SHP77 (cell line): ENCODE measurements at regions not wholly inside any gene's neighbourhood (a gene's known extent, or its start where the extent isn't known, plus 50 kb on each side); places are given as distances from the start of the nearest gene placed in this dataset.
A peak's percentile ranks its signal among the peaks of the same experiment; 100 is the strongest.

Experiments used
- DNase-seq, 2 experiments: peaks; one replicate each; lab custom pipeline; 2025; lab: John Stamatoyannopoulos, UW

DNA sequence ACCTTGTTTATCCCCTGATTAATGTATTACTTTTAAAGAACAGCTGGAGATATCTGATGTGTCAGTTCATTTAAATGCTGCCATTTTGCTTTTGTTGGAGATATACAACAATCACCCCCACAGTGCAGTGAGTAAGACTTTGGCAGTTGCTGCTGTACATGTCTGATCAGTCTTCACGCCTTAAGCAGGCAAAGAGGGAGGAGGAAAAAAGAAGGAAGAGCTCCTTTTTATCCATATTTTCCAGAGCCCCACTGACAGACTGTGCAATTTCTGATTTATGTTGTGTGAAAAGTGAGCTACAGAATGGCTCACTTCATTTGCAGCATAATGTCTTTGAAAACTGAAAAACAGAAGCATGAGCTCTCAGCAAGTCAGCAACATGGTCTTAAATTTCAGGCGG lies 319.7 kb upstream of the LRIG3 start:
- no peak for DNase-seq

DNA sequence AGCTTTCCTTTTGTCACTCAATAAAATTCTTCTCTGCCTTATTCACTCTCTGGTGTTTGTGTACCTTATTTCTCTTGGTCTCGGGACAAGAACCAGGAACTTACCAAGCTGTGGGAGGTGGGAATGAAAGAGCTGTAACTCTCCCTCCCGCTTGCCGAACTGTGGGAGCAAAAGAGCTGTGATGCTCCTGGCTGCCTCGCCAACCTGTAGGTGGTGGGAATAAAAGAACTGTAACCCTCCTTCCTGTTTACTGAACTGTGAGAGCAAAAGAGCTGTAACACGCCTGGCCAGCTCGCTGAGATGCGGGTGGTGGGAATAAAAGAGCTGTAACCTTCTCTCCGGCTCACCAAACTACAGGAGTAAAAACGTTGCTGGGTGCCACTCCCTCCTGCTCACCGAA lies 314.1 kb upstream of the LRIG3 start:
- peak in 1 of 2 experiments; percentile 4 for DNase-seq

DNA sequence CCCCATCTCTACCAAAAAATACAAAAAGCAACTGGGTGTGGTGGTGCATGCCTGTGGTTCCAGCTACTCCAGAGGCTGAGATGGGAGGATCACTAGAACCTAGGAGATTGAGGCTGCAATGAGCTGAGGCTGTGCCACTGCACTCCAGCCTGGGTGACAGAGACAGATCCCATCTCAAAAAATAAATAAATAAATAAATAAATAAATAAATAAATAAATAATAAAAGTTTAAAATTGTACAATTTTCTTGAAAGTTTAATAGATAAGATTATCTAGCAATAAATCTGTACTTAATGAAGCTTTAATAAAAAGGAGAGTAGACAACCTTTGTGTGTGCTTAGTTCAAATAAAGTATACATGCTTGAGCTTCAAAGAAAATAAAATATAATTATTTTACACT lies 310.0 kb upstream of the LRIG3 start:
- no peak for DNase-seq

DNA sequence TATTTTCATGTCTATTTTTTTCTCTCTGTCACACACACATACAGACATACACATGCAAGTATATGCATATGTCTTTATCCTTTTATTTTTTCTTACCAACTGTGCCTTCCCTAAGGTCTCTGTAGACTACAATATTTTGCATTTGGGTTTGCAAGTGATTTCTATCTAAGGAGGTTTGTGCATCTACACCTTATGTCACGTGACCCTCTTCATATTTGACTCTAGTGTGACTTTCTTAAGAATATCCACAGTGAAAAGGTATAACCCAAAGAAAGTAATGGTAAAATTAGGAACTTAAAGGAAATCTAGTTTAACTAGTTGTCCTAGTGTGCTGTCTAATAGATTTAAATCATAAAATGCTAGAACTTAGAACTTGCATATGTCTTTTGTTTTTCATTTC lies 298.8 kb upstream of the LRIG3 start:
- no peak for DNase-seq

DNA sequence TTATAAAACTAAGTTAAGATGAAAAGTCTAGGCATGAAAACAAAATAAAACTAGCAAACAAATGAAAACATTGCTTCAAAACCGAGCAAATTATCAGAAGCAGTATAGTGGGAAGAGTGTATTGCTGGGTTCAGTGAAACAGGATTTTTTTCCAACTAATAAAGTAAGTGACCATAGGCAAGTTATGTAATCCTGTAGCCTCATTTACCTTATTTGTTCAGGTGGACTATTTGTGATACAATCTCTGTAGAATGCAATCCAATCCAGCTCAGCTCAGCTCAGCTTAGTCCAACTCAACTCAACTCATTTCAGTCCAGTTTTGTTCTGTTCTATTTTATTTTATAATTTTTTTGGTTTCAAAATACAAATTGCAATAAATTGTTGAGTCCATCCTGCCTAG lies 276.7 kb upstream of the LRIG3 start:
- no peak for DNase-seq

DNA sequence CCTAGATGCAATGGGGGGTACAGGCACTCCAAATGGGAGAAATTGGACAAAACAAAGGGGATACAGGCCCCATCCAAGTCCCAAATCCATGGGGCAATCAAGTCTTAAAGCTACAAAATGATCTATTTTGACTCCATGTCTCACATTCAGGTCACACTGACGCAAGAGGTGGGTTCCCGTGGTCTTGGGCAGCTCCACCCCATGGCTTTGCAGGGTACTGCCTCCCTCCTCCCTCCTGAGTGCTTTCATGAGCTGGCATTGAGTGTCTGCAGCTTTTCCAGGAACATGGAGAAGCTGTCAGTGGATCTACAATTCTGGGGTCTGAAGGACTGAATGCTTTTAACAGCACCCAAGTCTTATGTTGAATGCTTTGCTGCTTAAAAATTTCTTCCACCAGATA lies 274.5 kb upstream of the LRIG3 start:
- no peak for DNase-seq

DNA sequence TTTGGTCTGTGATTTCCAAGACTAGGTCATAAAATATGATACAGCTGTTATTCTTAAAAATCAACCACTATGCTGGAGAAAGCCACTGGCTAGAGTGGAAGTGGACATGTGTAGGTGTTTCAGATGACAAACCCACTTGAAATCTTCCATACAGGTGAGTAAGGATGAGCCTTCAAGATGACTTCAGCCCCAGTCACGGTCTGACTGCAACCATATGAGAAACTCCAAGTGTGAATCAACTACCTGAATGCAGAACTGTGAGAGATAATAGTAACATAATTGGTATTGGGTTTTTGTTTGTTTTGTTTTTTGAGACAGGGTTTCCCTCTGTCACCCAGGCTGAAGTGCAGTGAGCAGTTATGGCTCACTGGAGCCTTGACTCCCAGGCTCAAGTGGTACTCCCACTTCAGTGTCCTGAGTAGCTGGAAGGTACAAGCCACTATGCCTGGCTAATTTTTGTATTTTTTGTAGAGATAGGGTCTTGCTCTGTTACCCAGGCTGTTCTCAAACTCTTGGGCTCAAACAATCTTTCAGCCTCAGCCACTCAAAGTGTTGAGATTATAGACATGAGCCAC lies 273.3 kb upstream of the LRIG3 start:
- no peak for DNase-seq

DNA sequence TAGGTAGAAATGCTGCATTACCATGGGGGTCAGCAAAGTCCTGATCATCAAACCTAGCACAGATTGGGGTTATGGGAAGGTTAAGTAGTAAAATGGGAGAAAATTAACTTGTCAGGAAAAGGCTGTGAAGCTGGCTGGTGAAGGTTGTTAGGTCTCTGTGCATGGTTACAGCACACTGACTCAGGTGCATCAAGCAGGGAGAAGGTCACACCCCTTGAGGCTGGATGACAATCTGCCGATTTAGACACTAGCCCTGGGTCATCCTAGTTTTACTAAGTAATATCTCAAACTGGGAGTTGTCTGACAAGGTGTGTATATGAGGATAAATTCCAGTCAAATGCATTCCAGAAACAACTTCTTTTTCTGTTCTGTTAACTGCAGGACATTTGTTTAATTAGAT lies 271.1 kb upstream of the LRIG3 start:
- no peak for DNase-seq

DNA sequence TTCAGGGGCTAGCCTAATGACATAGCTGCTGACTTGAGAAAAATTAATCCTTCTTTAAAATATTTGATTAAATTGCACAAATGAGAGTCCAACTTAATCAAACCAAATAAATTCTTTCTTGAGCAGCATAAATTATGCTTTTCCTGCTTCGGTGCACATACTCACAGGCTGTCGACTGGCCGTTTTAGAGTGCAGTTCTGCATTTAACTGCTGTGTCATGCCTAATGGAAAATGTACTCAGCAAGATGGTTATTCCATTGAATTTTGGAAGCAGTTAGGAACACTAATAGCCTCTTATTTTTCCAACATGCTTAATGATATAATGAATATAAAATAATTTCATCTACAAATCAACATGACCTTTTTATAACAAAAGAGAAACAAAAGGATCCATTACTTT lies 266.1 kb upstream of the LRIG3 start:
- no peak for DNase-seq

DNA sequence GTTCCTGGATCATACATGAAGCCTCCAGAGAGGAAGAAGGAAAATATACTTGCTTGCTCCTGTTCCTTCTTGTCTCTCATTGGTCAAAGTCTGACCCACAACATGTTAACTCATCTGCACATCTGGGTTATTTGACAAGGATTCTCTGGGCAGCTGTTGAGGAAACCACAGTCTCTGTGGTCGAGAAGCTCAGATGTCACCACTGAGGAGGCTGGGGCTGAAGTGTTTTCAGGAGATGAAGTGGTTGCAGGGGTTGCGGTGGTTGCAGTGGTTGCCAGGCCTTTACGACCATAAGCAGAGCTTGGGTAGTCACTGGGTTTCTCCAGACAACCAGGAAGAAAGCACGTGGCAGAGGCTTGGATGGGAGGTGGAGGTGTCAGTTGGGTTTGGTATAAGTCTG lies 265.0 kb upstream of the LRIG3 start:
- no peak for DNase-seq

DNA sequence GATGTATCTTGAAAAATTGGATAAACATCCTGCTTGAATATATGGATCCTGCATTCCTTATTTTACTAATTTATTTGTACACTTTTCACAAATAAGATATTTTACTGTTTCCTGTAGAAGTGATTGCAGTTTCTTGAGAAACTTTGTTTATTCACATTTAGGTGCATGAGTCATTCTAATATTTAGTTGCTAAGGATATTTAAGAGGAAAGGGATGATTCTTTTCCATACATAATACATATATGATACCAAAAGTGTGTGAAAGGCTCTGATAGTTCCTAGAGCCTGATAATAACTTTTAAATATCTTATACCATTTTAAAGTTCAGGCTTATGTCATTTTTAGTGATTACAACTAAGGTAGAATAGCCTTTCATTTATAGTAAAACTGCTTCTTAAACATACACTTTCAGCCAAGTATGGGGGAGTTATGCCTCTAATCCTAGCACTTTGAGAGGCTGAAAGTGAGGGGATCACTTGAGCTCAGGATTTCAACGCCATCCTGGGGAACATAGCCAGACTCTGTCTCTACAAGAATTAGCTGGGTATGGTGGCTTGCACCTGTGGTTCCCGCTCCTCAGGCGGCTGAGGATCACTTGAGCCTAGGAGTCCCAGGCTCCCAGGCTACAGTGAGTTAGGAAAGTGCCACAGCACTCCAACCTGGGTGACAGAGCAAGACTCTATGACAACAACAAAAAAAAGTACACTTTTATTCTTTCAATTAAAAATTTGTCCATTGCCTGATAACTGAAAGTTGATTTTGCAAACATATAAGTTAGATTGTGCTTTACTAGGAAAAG lies 262.6 kb upstream of the LRIG3 start:
- DNase-seq, result no peak

DNA sequence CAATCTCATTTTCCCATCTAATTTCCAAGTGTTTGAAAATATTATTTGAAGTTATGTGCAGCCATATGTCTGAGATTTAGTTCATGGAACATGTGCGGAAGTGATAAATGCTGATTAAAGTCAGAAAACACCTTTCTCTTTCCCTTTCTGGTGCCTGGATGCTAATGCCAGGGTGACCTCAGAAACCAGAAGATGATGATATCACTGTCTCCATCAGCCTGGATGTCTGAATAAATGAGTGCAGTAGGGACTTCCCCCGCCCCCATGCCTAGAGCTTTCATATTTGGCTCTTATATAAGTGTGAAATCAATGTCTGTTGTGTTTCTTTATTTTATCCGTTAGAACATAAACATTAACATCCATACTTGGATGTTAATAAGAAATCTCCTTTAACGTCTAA lies 261.9 kb upstream of the LRIG3 start:
- DNase-seq, result no peak

DNA sequence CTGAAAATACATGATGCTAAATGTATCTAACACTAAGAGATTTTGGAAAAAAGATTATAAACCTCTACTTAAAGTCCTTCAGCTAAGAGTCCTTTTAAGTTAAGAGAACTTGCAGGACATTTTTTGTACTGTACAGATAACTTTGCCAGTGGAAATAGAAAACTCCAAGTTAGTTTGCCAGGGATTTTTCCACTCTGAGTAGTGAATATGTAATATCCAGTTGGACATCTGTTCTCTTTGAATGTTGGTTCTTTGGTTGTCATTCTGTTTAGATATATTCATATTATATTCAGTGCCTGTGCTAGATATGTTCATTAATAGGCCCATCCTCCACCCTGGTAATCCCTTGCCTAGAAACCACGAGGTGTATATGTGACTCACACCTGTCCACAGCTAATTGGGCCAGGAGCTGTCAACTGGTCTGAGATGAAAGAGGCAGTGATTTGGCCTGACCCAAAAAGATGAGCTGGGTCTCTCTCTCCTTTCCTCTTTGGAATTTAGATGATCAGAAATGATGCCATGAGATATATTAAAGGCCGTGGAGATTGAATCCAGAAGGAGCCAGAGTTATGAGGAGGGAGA lies 261.0 kb upstream of the LRIG3 start:
- DNase-seq, result no peak

DNA sequence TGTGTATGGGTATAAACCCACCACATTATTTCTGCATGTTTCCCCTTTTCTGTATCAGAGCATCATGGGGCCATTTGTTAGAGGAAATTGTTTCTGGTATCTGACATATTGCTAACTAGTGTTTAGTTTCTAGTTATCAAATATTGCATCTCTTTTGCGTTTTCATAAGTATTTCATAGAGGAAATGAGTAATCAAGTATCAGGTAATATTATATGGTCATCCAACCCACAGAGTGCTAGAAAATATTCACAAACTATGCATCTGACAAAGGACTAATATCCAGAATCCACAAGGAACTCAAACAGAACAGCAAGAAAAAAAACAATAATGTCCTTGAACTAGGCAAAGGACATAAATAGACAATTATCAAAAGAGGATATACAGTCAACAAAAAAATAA lies 258.9 kb upstream of the LRIG3 start:
- DNase-seq, result no peak

DNA sequence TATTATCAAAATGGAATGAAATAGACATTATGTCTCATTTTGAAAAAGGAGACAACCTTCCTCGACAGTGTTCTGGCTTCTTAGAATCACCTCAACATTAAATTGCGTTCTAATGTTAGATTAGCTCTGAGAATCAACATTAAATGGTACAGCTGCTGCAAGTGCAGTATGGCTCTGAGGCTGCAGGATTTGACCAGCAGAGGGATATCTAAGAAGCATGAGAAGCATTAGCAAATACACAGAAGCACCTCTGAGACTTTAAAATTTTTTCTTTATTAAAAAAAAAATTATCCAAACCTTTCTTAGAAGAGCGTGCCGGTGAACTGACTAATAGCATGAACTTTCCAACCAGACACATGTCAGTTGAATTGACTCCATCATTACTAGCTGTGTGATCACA lies 253.4 kb upstream of the LRIG3 start:
- no peak for DNase-seq

DNA sequence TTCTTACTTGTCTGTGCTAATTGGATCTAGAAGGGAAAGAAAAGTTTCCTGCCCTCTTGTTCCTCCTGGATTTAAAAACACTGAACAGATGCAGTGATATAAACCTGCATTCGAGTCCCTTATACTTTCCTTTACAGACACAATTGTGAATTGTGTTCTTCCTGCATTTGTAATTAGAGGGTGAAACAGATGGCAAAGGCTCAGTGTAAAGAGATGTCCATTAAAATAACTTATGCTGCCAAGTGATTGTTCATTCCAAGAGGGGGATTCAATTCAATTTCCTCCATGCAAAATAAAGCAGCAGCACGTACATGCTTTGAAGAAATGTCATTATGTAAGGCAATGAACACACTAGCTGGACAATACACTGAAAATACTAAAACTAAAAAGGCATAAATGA lies 248.3 kb upstream of the LRIG3 start:
- no peak for DNase-seq

DNA sequence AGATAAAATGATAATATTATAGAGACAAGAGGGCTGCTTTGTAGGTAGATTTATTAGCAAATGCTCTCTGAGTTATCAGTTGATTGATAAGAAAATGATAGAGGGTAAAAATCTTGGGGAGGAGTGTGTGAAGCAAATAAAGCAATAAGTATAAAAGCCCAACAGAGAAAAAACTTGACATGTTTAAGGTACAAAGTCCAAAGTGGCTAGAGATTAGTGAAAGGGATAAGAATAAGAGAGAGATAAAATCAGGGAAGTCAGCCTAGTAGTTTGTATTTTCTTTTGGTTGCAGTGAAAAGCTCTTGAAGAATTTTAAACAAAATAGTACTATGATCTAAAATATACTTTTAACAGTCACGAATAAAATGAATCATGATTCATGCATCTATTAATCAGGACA lies 246.2 kb upstream of the LRIG3 start:
- no peak for DNase-seq

DNA sequence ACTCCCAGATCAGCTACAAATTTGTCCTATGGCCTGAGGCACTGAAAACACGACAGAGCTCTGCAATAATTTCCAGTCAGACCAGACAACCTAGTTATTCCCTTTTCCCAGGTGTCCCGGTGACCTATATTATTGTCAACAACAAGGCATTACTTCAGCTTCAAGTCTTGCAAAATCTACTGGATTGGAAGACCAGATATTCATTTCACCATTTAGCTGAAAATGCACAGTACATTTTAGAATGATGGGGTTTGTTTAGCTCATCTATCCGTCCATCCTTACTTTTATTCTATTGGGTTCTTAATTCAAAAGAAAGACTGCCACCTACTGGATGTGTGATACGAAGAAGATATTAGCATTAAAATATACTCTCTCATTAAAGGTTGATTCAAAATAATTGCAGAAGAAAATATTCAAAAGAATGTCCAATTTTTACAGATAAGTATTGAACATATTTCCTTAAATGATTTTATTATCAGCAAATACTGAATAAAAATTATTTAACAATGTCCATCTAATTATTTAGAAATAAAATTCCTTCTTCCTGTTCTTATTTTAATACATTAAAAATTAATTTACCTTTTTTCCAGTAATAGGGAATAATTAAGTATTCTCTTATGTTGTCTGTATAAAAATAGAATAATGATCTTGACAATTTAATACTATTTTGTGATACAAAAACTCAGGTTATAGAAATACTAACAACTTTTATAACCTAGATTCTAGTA lies 244.9 kb upstream of the LRIG3 start:
- DNase-seq, result peak; percentile 16 to 33

DNA sequence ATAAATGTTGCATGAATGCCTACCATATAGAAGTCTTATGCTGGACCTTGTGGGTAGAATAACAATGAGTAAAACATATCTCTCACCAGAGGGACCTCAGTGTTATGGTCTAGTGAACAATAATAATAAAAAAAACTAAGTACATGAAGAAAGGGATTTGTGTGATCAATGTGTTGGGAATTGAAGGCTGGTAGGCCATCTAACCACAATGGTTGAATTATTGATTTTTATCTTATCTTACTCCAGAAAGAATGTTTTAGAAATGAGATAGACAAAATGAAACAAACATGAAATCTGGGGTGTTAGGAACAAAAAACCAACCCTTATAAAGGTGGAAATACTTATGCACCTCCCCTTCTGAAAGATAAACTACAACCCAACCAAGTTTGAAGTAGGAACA lies 243.9 kb upstream of the LRIG3 start:
- no peak for DNase-seq

DNA sequence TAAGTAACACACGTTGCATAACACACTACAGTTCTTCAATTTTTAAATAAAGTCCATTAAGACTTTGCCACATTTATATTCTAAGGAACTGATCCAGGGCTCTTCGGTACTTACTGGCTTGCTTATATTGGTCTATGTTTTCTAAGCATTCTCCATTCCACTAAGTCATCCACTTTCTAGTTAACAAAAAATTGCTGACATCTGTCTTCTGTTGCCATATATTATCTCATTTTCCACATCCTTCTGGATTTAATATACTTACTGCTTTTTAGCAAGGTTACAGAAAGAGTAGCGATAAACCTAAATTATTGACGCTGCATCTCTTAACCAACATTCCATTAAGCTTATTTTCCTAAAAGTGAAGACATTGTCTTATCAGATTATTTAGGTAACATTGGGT lies 238.4 kb upstream of the LRIG3 start:
- no peak for DNase-seq

DNA sequence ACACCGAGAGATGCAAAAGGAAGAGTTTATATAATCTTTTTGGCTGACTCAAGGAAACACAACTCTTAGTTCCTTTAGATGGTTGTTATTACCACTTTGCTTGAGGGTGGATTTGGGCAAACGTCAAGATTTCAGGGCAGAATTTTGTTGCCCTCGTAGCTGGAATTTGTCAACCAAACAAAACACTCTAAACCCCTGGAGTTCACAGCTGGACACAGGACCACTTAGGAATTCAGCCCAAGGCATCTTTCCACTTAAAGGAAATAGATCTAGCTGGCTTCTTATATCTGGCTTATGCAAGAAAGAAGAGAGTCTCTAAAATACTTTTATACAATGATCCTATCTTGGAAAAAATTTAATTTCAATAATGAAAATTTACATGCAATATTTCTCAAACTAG lies 237.8 kb upstream of the LRIG3 start:
- DNase-seq, result no peak

DNA sequence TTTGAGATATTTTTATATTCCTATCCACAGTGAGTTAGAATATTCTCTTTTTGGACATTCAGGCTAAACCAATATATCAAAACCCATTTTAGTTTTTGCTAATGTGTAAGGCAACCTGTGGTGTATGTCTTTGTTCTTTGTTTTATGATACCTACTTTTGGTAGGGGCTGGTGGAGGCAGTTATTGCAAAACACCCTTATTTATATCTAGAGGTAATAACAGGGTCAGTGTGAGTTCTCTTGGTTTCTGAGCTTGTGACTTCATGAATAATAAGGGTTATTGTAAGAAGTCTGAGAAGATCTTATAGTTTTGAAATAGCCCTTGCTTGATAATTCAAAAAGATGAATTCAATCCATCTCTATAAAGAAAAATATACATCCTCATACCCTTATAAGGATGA lies 235.1 kb upstream of the LRIG3 start:
- no peak for DNase-seq

DNA sequence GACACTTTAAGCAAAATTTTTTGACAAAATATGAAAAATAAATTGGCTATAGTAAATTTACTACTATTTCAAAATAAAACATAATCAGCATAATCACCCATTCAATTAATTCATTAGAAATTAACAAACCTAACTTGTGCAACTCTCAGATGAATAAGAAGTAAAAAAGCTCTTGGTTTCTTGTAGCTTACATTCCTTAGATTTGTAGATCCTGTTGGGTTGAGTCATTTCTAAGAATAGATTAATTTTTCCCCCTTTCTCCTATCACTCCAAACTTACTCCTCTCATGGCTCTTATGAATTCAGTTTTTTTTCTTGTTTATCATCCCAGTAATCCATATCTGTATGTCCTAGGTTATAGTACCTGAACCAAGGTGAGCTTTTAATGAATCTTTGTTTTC lies 230.9 kb upstream of the LRIG3 start:
- DNase-seq, result no peak
